A204.1 (cell line): ENCODE measurements at regions not wholly inside any gene's neighbourhood (a gene's known extent, or its start where the extent isn't known, plus 50 kb on each side); places are given as distances from the start of the nearest gene placed in this dataset.
"Not testable (repeated sequence)": the region's sequence is repeated elsewhere in the genome, so short reads cannot be mapped to it uniquely, and the experiment has no call there.

ENCODE experiments used
- FAIRE-seq: peaks from 2 replicates; lab custom pipeline; 2012; peaks lifted over from hg19 to GRCh38; lab: Jason Lieb, UNC

- no peak for FAIRE-seq
Observed at GRCh38 chr10:83990126-83990525, 149.2 kb upstream of the GHITM start.

GRCh38 chr10:83991986-83992753, 147.1 kb upstream of the GHITM start:
- FAIRE-seq: no peak

- FAIRE-seq: no peak
Observed at GRCh38 chr10:83994325-83994724, 145.0 kb upstream of the GHITM start.

GRCh38 chr10:83995738-83996331, 143.5 kb upstream of the GHITM start:
- no peak for FAIRE-seq

GRCh38 chr10:84004221-84004620, 135.1 kb upstream of the GHITM start:
- no peak for FAIRE-seq

GRCh38 chr10:84005403-84005802, 133.9 kb upstream of the GHITM start:
- no peak for FAIRE-seq

GRCh38 chr10:84007482-84007881, 131.8 kb upstream of the GHITM start:
- no peak for FAIRE-seq

GRCh38 chr10:84008878-84009277, 130.4 kb upstream of the GHITM start:
- FAIRE-seq: no peak

- FAIRE-seq: no peak
Observed at GRCh38 chr10:84012431-84012830, 126.9 kb upstream of the GHITM start.

- no peak for FAIRE-seq
Observed at GRCh38 chr10:84012831-84013458, 126.4 kb upstream of the GHITM start.

- no peak for FAIRE-seq
Observed at GRCh38 chr10:84015877-84016595, 123.3 kb upstream of the GHITM start.

- no peak for FAIRE-seq
Observed at GRCh38 chr10:84018826-84019225, 120.5 kb upstream of the GHITM start.

GRCh38 chr10:84019854-84020458, 119.4 kb upstream of the GHITM start:
- FAIRE-seq: not testable (repeated sequence)

- no peak for FAIRE-seq
Observed at GRCh38 chr10:84026821-84027257, 112.5 kb upstream of the GHITM start.

GRCh38 chr10:84029840-84030239, 109.5 kb upstream of the GHITM start:
- no peak for FAIRE-seq

- FAIRE-seq: no peak
Observed at GRCh38 chr10:84038035-84038434, 101.3 kb upstream of the GHITM start.

GRCh38 chr10:84039957-84040356, 99.4 kb upstream of the GHITM start:
- FAIRE-seq: no peak

- no peak for FAIRE-seq
Observed at GRCh38 chr10:84047258-84048010, 91.9 kb upstream of the GHITM start.

GRCh38 chr10:84049645-84050011, 89.7 kb upstream of the GHITM start:
- no peak for FAIRE-seq

- FAIRE-seq: no peak
Observed at GRCh38 chr10:84053626-84054025, 85.7 kb upstream of the GHITM start.

GRCh38 chr10:84054743-84055142, 84.6 kb upstream of the GHITM start:
- no peak for FAIRE-seq

GRCh38 chr10:84059526-84059925, 79.8 kb upstream of the GHITM start:
- no peak for FAIRE-seq
